Caki2 (cell line): ENCODE measurements at regions not wholly inside any gene's neighbourhood (a gene's known extent, or its start where the extent isn't known, plus 50 kb on each side); places are given as distances from the start of the nearest gene placed in this dataset.
A peak's percentile ranks its signal among the peaks of the same experiment; 100 is the strongest.

Experiments
- DNase-seq: peaks from one replicate; pipeline ENCODE4 v3.0.0-alpha.2; 2015; ENCODE audit warnings: low read depth
- in situ Hi-C: cut with HindIII; loops from 2 replicates; pipeline ENCODE4 v1.10.0; 2016; ENCODE audit warnings: low sequenced_read_pairs, low pct_unique_long_range_greater_than_20kb, mixed read lengths

DNA sequence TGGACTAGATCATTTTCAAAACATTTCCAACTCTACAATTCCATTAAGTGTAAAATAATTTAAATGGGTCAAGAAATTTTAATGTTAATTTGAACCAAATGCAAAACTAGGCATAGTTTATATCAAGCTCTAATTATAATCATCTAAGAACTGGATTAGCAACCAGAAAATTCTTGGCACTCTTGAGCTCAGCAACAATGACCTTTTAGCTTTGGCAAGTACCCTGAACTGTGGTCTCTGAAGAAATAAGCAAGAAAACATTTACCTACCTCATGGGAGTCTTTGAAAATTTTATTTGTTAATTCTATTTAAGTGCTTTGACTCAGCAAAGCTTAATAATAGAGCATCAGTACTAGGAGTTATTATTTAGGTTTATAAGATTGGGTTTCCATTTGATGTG, 313.2 kb downstream of the SATB2 start:
- DNase-seq = no peak
- in situ Hi-C loops = no loop called here

DNA sequence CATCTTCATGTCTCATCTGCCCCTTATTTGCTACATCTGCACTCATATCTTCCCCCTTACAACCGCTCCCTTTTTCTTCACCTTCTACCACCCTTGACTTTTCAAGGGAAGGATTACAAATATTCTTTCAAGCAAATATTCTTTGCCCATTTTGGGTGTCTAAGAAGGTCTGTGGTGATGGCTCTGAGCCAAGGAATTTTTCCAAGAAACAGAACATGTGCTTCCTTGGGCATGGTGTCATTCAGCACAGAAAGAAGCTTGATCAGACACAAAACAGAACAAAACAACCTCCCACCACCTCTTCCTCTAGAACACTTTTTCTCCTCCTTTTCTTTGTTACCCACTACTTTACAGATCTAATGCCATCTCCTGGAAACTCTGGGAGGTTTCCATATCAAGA, 313.7 kb downstream of the SATB2 start:
- in situ Hi-C loops = no loop called here
- no peak for DNase-seq

DNA sequence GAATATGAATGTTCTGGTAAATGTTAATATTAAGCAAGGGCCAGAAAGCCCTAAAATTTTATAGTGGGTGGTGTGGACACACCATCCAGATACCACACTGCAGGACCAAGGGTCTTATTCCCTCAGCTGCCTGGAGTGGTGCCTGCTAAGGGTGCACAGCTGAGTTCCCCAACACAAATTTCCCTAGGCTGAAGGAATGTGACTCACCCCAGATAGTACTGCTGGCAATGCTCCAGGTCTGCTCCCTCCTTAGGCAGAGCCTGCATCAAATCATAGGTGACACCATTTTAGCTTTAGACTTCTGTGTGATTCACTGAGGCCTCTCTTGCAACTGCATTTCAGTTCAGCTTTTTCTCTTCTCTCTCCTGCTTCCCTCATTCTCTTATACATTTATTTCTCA, 321.1 kb downstream of the SATB2 start:
- in situ Hi-C loops = no loop called here
- peak; percentile 12 for DNase-seq

DNA sequence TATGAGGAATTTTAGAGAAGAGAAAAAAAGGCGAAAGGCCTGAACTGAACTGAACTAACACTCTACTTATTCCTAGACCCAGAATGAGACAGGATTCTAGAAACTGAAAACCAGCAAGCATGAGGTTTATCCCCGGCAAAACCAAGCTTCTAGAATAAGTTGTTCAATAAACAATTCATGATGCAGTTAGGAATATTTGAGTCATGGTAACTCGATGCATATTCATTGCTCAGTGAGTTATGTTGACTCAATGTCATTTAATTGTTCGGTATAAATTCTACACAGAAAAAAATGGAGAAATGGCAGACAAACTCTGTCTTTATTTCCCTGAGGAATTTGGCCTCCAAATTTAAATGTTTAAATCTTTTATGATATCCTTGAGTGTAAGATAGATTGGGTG, 321.5 kb downstream of the SATB2 start:
- in situ Hi-C loops = no loop called here
- DNase-seq = no peak

DNA sequence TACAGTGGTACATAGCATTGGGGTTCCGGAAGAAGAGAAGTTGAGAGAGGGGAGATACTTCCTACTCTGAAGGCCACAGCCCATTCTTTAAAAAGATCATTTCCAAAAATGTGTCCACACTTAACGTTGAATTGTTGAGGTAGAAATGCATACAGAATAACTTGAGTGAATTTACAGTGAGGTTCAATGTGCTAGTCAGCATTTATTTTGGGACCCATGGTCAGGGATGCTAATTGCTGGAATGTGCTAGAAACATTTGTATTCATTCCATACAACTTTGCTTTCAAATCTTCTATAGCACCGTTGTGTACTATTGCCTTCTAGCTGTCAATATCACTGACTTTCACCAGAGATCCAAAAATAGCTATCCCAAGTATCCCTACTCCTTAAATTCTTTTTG, 325.9 kb downstream of the SATB2 start:
- DNase-seq = no peak
- in situ Hi-C loops = no loop called here

DNA sequence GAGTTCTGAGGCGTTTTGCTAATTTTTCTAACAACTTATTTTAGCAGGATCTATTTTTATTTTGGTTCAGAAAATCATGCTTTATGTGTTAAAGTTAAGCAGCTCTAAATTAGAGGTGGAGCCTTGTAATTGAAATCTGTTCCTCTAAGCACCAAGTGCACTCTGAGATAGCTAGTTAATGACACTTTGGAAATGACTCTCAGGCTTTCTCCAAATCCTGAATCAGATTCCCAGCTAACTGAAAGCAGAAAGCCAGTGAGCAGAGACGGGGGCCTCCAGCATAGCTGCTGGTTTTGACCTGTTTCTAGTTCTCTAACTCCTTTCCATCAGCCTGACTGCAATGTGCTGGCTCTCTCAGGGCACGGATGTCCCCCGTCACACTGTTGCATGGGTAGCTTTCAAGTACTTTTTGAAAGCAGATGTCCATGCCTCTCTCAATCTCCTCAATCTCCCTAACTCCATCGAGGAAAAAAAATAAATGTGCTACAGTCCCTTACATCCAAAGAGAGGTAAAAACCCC, 326.5 kb downstream of the SATB2 start:
- in situ Hi-C loops = no loop called here
- no peak for DNase-seq

DNA sequence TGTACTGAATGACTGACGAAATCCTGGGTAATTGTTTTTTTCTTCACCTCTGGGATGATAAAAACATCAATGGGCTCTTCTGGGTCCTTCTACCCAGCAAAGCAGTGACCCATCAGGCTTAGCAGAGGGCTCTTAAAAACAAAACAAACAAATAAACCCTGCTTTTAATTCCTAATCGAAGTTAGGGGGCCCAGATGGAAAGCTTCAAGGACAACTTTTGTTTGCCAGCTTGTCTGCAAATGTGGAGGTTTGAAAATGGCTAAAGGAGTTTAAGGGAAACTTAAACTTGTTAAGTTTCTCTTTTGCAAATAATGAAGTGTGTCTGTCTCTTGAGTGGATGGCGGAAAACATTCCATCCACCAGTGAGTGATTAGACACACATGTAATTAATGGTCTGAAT, 327.2 kb downstream of the SATB2 start:
- DNase-seq = no peak
- in situ Hi-C loops = no loop called here

DNA sequence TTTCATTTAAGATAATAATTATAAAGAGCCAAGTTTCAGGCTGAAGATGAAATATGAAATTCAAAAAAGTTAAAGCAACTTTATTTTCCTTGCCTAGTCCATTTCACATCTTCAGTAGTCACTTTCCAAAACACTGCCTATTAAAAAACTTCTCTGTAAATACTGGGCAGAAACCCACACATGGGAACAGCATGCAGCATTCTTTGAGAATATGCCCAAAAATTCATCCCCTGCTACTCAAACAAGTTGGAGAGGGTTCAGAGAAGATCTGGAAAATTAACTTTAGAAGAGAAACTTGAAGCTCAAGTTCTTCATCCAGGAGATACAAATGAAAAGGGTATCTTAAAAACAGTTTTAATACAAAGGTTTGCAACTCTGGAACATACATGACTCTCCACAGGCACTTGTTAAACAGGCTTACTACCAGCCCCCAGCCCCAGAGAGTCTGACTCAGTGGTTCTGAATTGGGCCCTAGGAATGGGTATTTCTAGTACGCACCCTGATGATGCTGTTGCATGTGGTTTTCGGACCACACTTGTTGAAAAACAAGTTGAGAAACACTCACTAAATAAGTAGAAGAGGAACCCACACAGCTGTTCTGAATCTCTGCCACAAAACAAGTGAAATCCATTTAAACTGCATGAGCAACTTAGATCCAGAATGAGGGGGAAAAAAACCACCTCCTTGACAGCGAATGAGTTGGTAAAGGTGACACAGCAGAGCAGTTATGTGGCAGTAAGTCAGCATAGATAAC, 329.1 kb downstream of the SATB2 start:
- in situ Hi-C loops = no loop called here
- no peak for DNase-seq

DNA sequence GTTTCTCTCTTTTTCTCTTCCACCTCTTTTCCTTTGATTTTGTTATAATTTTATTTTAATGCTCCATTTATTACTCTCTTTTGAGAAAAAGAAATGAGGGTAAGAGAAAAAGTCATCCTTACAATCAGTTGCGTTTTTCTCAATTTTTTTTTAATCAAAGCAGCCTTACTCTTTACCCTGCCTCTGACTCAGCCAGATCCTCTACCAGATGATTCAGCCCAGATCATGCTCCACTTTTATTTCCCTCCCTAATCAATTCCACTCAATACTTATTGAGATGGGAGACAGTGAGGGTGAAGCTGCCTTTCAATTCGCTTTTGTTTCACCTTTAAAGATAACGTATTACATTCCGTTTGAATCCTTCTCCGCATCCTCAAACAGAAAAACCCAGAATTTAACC, 337.9 kb downstream of the SATB2 start:
- DNase-seq = no peak
- in situ Hi-C loops = no loop called here

DNA sequence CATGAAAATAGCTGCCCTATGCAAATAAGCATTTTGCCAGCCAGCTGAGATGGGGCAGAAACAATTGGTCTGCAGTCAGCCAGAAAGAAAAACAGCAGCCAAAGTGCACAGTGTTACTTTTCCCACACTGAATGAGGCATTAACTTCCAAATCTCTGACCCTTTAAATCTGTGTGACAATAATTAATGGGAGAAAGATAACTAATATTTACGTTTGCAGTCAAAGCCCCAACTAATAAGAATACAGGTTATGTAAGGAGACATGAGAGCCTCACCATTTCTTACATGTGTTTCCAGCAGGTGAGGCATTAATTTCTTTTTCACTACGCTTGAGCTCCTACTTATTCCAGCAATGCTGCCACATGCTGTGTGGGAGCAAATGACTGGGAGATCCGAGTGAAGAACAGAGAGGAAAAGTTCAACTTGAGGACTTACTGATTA, 339.0 kb downstream of the SATB2 start:
- in situ Hi-C loops = no loop called here
- peak; percentile 47 for DNase-seq

DNA sequence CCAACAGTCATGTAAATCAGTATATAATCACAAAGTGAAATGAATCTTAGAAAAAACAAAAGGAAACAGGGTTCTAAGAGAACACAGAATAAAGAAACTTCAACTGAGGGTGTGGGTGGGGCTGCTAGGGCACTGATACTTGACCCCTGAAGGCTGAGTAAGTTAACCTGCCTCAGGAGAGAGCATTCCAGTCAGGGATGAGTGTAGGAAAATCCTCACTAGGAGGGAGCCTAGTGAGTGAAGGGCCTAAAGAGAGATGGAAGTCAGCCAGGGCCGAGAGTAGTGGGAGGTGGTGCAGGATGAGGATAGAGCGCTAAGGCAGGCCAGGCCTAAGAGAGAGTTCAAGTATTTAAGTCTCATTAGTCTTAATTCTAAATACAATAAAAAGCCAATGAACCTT, 342.6 kb downstream of the SATB2 start:
- DNase-seq = no peak
- in situ Hi-C loops = no loop called here

DNA sequence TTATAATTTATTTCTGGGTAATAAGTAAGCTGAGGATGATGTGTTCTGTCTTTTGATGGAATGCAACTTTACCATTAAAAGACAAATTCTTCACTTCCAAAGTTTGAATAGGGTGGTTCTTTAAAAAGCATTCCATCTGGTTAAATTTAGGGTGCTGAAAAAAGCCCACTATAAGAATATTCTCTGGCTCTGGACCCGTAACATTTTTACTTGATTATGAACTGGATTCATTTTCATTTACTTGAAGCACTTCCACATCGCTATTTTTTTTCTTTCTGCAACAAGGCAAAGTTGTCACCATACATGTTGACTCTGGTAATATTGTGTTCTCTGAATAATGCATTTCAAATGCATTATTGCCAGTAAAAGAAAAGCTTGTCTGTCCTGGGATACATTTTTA, 344.6 kb downstream of the SATB2 start:
- no peak for DNase-seq
- in situ Hi-C loops = no loop called here

DNA sequence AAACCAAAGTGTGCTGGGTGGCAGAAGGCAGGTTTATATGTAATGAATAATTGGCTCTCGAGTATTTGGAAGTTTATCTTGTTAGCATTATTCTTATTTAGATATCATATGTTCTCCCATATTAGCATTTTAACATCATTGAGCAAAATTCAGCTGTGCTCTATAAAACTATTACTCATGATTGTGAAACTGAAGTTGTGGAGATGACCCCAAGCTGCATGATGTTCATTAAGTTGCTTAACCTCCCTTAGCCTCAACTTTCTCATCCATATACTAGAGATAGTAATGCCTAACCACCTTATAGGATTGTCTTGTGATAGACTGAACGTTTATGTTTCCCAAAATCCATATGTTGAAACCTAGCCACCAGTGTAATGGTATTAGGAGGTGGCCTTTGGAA, 346.3 kb downstream of the SATB2 start:
- DNase-seq = no peak
- in situ Hi-C loops = no loop called here

DNA sequence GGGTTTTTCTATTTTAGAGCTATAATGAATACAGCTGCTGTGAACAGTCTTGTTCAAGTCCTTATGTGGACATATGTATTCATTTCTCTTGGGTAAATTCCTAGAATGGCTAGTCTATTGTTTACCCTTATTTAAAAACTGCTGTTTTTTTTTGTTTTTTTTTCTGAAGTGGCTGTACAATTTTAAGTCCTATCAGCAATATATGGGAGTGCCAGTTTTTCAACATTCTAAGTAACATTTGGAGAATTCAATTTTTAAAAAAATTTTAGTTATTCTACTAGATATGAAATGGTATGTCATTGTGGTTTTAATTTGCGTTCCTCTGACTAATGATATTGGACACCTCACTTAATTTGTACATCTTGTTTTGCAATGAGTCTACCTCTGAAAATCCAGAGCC, 349.7 kb downstream of the SATB2 start:
- in situ Hi-C loops = no loop called here

DNA sequence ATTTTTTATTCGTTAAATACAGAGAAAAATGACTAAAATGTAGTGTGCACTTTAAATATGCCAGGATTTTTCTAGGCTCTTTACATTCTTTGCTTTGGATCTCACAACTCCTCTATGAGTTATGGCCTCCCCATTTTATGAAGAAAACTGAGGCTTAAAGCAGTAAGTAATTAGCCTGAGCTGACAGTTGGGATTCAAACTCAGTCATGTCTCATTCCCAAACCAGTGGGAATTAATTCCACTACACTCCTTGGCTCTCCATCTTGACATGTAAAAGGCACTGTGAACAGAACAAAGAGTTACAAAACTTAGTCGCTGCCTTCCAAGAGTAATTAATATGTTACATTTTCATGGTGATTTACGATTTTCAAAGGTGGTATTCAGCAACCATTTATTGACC, 351.9 kb downstream of the SATB2 start:
- no peak for DNase-seq
- in situ Hi-C loops = no loop called here

More for the DNA sequence above, 349.7 kb downstream of the SATB2 start:
- no peak for DNase-seq

DNA sequence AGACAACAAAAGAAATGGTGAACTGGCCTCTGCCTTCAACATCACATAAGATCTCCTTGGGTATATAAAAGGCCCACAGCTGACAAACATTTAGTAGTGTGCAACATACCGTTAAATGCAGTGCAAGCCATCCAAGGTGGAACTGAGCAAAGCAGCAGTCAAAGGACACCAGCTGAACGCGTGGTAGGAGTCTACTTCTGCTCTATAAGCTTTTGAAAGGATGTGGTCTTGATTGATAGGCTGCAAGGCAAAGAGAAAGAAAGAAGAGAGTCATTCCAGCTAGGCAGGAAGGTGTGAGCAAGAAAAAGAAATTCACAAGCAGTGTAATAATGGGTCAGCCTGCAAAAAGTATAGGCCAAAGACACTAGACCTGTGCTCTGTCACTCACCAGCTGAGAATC, 356.3 kb downstream of the SATB2 start:
- in situ Hi-C loops = no loop called here
- DNase-seq = no peak

DNA sequence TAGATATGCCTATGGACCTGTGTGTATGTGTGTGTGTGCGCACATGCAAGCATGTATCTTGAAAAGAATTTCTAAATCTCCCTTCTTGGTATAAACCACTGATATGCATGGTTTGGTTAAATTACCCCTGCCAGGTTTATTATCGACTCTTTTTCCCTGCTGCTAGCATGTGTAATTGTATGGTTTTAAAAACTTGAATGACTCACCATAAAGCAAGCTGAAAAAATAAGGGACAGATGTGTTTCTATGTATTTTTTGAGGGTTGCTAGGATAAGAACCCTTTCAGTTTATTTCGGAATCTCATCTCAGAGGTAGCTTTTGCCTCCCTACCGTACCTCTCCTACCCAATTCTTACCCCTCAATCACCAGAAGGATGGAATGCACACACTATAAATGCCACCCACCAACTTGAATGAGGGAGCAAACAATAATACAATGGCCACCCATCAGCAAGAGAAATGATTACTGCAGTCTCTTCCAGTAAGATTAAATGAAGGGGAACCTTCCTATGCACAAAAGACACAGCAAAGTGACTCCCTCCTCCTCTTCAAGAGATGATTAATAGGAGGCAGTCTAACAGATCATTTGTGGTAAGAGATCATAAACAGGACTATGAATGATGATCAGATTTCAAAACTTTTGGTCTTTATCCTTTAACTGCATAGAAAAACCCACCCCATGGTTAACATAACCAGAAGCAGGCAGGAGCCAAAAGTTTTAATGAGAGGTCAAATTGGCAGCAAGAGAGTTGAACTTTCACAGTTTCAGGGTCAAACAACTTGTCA, 357.2 kb downstream of the SATB2 start:
- no peak for DNase-seq
- in situ Hi-C loops = no loop called here

DNA sequence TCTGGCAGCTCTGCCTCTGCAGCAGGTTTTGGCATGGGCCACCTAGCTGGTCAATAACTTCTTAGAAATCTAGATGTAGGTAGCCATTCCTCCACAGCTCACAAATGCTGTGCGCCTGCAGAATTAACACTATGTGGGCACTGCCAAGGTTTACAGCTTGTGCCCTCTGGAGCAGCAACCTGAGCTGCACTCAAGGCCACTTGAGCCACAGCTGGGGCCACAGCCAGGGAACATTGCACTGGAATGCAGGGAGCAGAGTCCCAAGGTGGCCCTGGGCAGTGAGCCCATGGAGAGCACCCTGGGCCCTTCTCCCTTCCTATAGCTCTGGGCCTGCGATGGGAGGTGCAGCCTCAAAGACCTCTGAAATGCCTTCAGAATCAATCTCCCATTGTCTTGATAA, 365.3 kb downstream of the SATB2 start:
- in situ Hi-C loops = no loop called here

DNA sequence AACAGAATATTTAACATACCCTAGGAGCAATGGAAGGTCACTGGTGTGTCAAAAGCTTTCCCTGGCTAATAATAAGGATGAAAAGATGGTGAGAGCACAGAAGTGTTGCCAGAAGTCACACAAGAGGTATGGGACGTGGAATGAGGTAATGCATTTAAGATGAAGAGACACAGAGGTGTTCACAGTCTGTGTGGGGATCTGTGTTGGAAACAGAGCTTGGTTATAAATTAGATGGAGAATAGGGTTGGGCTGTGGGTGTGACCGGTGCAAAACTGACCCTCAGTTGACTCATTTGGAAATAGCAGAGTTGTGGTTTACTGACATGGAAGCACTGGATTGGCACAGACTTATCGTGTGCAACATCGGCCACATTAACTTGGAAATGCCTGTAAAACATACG, 372.5 kb downstream of the SATB2 start:
- peak; percentile 73 for DNase-seq
- in situ Hi-C loops = no loop called here

More for the DNA sequence above, 365.3 kb downstream of the SATB2 start:
- no peak for DNase-seq
